Spleen (tissue), 11 donors: ENCODE measurements at regions not wholly inside any gene's neighbourhood (a gene's known extent, or its start where the extent isn't known, plus 50 kb on each side); places are given as distances from the start of the nearest gene placed in this dataset.
"Not testable (repeated sequence)": the region's sequence is repeated elsewhere in the genome, so short reads cannot be mapped to it uniquely, and the experiment has no call there.

Source experiments
- DNase-seq: peaks from one replicate; pipeline ENCODE4 v3.0.0-alpha.2; 2020
- H3K27ac ChIP-seq, 8 donors: fragments of 200-600 bp; sonication (generic) in 7 of 8; 1 replicate in 4 of 8; 2 replicates in 4 of 8; pipeline versions ENCODE4 v1.5.0 to v1.8.0; 2016 to 2021; ENCODE audit warnings: inconsistent platforms in 4 of 8, mild to moderate bottlenecking in 4 of 8, moderate library complexity in 1 of 8
- H3K27me3 ChIP-seq, 7 donors: fragments of 200-600 bp; sonication (generic) in 6 of 7; replicated peaks in 1 of 7; 1 replicate in 4 of 7; 2 replicates in 3 of 7; pipeline versions ENCODE4 v1.5.0 to v1.8.0; 2016 to 2021; ENCODE audit warnings: inconsistent platforms in 3 of 7, mild to moderate bottlenecking in 1 of 7
- H3K36me3 ChIP-seq, 6 donors: fragments of 200-600 bp; sonication (generic) in 5 of 6; 1 replicate in 4 of 6; 2 replicates in 2 of 6; pipeline versions ENCODE4 v1.5.0 to v1.8.0; 2016 to 2021; ENCODE audit warnings: inconsistent platforms in 2 of 6
- H3K4me1 ChIP-seq, 6 donors: fragments of 200-600 bp; sonication (generic) in 5 of 6; 1 replicate in 3 of 6; 2 replicates in 3 of 6; pipeline versions ENCODE4 v1.5.0 to v1.8.0; 2016 to 2021; ENCODE audit warnings: inconsistent platforms in 3 of 6
- H3K4me3 ChIP-seq, 8 donors: fragments of 200-600 bp; sonication (generic) in 7 of 8; 1 replicate in 4 of 8; 2 replicates in 4 of 8; pipeline versions ENCODE4 v1.5.0 to v1.8.0; 2016 to 2021; ENCODE audit warnings: inconsistent platforms in 4 of 8, mild to moderate bottlenecking in 4 of 8, moderate library complexity in 2 of 8
- H3K9me3 ChIP-seq, 8 donors: fragments of 200-600 bp; sonication (generic) in 7 of 8; 1 replicate in 4 of 8; 2 replicates in 4 of 8; pipeline versions ENCODE4 v1.5.0 to v1.8.0; 2016 to 2021; ENCODE audit warnings: inconsistent platforms in 4 of 8
- CTCF ChIP-seq, 11 experiments: fragments of 200-600 bp in 7 of 11; fragments of 450-650 bp in 4 of 11; sonication (generic) in 4 of 11; IDR thresholded peaks in 8 of 11; conservative IDR thresholded peaks in 3 of 11; 1 replicate in 7 of 11; 2 replicates in 4 of 11; pipeline versions ENCODE4 v1.4.0 to v1.8.0; 2016 to 2021; ENCODE audit warnings: antibody characterized with exemption in 11 of 11, inconsistent platforms in 4 of 11, mild to moderate bottlenecking in 1 of 11
- POLR2A ChIP-seq, 3 donors: fragments of 450-650 bp; IDR thresholded peaks; one replicate each; pipeline ENCODE4 v1.5.1; 2017; ENCODE audit warnings: antibody characterized with exemption in 3 of 3, mild to moderate bottlenecking in 1 of 3
- POLR2AphosphoS5 ChIP-seq, 3 donors: sonication (generic); formaldehyde crosslinking; IDR thresholded peaks; one replicate each; pipeline ENCODE4 v1.5.1; 2017; ENCODE audit warnings: antibody characterized with exemption in 3 of 3
- WGBS, 5 donors: extraction: QIAGEN DNeasy Blood & Tissue Kit in 3 of 5; methylation state at CpG; one replicate each; pipeline versions ENCODE4 v1.1.5 to v1.1.7; 2013 to 2018; 5-methylcytosine and 5-hydroxymethylcytosine counted together
- intact Hi-C: fragments of 100-400 bp; cut with DNase I; formaldehyde crosslinking; loops from one replicate; pipeline ENCODE4 v1.15.0; 2023; ENCODE audit warnings: low total_unique reads
- donor health status: healthy with polysubstance abuse.
- donor health status: DM: no; HTN: no; CAD: no; lungs with moderate emphysema.
- donor health status: DM: no; HTN: no; CAD: no.
- donor health status: Bipolar disorder and iron deficiency.
- donor health status: healthy.
- donor health status: DM: no; HTN: no; CAD: no.
- donor health status: DM: yes; HTN: yes; CAD: no.

GRCh38 chr15:53193149-53193548, 403.0 kb upstream of the ONECUT1 start:
- no peak for DNase-seq
- Histone ChIP-seq H3K4me1 (peaks cover 0 to 6% (median 2%) of the 10 kb centered on the region in 6 donors), H3K27me3 (peaks cover 0 to 16% (median 0%) of the 10 kb centered on the region in 7 donors), H3K27ac (no peak overlapping the region), H3K36me3 (no peaks in the 10 kb centered on the region), H3K9me3 (peaks cover 0 to 9% (median 0%) of the 10 kb centered on the region in 8 donors), H3K4me3 (no peak overlapping the region)
- intact Hi-C loops = no loop called here
- 67 to 74% (median 68%) methylated on average over 2 of the region's 2 CpGs for WGBS, 5 donors
- TF ChIP-seq POLR2AphosphoS5 (IDR thresholded peaks at IDR 0.05) (no peak), POLR2A (IDR thresholded peaks at IDR 0.05) (no peak), CTCF (IDR thresholded peaks at IDR 0.05 in 8 of 11, conservative IDR thresholded peaks at IDR 0.05 in 3 of 11) (no peak)

GRCh38 chr15:53189860-53190259, 399.7 kb upstream of the ONECUT1 start:
- no peak for DNase-seq
- Histone ChIP-seq H3K4me3 (no peak overlapping the region), H3K36me3 (no peaks in the 10 kb centered on the region), H3K9me3 (peaks cover 0 to 13% (median 0%) of the 10 kb centered on the region in 8 donors), H3K27ac (no peak overlapping the region), H3K4me1 (no peaks in the 10 kb centered on the region), H3K27me3 (no peaks in the 10 kb centered on the region)
- WGBS, 5 donors = 65 to 73% (median 69%) methylated on average over 4 of the region's 4 CpGs
- intact Hi-C loops = no loop called here
- no peak for TF ChIP-seq CTCF (IDR thresholded peaks at IDR 0.05 in 8 of 11, conservative IDR thresholded peaks at IDR 0.05 in 3 of 11)
- TF ChIP-seq POLR2AphosphoS5 (IDR thresholded peaks at IDR 0.05) = no peak
- TF ChIP-seq POLR2A (IDR thresholded peaks at IDR 0.05) = no peak

- H3K27ac ChIP-seq, H3K36me3 ChIP-seq, H3K4me1 ChIP-seq, intact Hi-C loops, H3K4me3 ChIP-seq, DNase-seq: not testable (repeated sequence)
- 78 to 100% (median 89%) methylated on average over 1 to 9 of the region's 9 CpGs for WGBS, 5 donors
- H3K27me3 ChIP-seq = peaks cover 0 to 11% (median 0%) of the 10 kb centered on the region in 7 donors
- H3K9me3 ChIP-seq = peaks cover 0 to 29% (median 14%) of the 10 kb centered on the region in 8 donors
Measured at GRCh38 chr15:53183449-53183848, 393.3 kb upstream of the ONECUT1 start.

GRCh38 chr15:53171571-53171970, 381.4 kb upstream of the ONECUT1 start:
- TF ChIP-seq POLR2A (IDR thresholded peaks at IDR 0.05) = no peak
- TF ChIP-seq CTCF (IDR thresholded peaks at IDR 0.05 in 8 of 11, conservative IDR thresholded peaks at IDR 0.05 in 3 of 11) = no peak
- no peak for TF ChIP-seq POLR2AphosphoS5 (IDR thresholded peaks at IDR 0.05)
- no peaks in the 10 kb centered on the region for H3K9me3 ChIP-seq
- H3K4me1 ChIP-seq = no peaks in the 10 kb centered on the region
- H3K36me3 ChIP-seq = no peaks in the 10 kb centered on the region
- no peak overlapping the region for H3K27ac ChIP-seq
- no peak for DNase-seq
- peaks cover 0 to 18% (median 0%) of the 10 kb centered on the region in 7 donors for H3K27me3 ChIP-seq
- no peak overlapping the region for H3K4me3 ChIP-seq
- 70 to 100% (median 91%) methylated on average over 1 of the region's 1 CpG for WGBS, 5 donors
- intact Hi-C loops = no loop called here

- DNase-seq = no peak
- no peaks in the 10 kb centered on the region for H3K9me3 ChIP-seq
- intact Hi-C loops = no loop called here
- no peaks in the 10 kb centered on the region for H3K36me3 ChIP-seq
- TF ChIP-seq POLR2AphosphoS5 (IDR thresholded peaks at IDR 0.05) = no peak
- TF ChIP-seq POLR2A (IDR thresholded peaks at IDR 0.05) = no peak
- TF ChIP-seq CTCF (IDR thresholded peaks at IDR 0.05 in 8 of 11, conservative IDR thresholded peaks at IDR 0.05 in 3 of 11) = no peak
- H3K27me3 ChIP-seq = no peaks in the 10 kb centered on the region
- no peak overlapping the region for H3K27ac ChIP-seq
- WGBS, 5 donors = 65 to 80% (median 74%) methylated on average over 2 of the region's 2 CpGs
- H3K4me1 ChIP-seq = no peaks in the 10 kb centered on the region
- H3K4me3 ChIP-seq = no peak overlapping the region
Measured at GRCh38 chr15:53166684-53167201, 376.6 kb upstream of the ONECUT1 start.
